AG09309 (cell line): ENCODE measurements at regions not wholly inside any gene's neighbourhood (a gene's known extent, or its start where the extent isn't known, plus 50 kb on each side); places are given as distances from the start of the nearest gene placed in this dataset.

Experiments used
- DNase-seq: peaks from one replicate; pipeline ENCODE4 v3.0.0-alpha.2; 2010; ENCODE audit warnings: low read depth
- H3K4me3 ChIP-seq: 2 replicates; pipeline ENCODE4 v1.5.1; 2011; ENCODE audit warnings: mild to moderate bottlenecking, low read depth, low read length, moderate library complexity; ENCODE audit not compliant: control insufficient read depth
- TF ChIP-seq, protein P1 (sequence below): IDR thresholded peaks from 2 replicates; pipeline ENCODE4 v1.5.1; 2011; ENCODE audit warnings: mild to moderate bottlenecking, low read depth, low read length, inconsistent platforms; ENCODE audit not compliant: insufficient read depth, control insufficient read depth; ENCODE audit errors: missing control alignments

GRCh38 chr14:28536889-28537288 is 229.7 kb upstream of the FOXG1 start:
- H3K4me3 ChIP-seq, result no peak overlapping the region
- TF ChIP-seq, protein P1, sequence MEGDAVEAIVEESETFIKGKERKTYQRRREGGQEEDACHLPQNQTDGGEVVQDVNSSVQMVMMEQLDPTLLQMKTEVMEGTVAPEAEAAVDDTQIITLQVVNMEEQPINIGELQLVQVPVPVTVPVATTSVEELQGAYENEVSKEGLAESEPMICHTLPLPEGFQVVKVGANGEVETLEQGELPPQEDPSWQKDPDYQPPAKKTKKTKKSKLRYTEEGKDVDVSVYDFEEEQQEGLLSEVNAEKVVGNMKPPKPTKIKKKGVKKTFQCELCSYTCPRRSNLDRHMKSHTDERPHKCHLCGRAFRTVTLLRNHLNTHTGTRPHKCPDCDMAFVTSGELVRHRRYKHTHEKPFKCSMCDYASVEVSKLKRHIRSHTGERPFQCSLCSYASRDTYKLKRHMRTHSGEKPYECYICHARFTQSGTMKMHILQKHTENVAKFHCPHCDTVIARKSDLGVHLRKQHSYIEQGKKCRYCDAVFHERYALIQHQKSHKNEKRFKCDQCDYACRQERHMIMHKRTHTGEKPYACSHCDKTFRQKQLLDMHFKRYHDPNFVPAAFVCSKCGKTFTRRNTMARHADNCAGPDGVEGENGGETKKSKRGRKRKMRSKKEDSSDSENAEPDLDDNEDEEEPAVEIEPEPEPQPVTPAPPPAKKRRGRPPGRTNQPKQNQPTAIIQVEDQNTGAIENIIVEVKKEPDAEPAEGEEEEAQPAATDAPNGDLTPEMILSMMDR, result no peak

DNA sequence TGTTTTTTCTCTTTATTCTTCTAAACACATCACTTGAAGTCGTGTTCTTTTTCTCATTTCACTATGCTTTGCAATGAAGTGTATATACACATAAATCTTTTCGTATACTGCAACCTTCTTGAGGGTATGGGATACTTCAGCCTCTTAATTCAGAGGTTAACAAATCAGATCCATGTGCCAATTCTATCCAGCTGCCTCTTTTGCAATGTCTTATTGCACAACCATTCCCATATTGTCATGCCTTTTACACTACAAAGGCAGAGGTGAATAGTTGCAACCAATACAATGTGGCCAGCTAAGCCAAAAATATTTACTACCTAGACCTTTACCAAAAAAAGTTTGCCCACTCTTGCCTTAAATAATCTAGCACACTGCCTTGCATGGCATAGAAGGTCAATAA is 224.5 kb upstream of the FOXG1 start:
- no peak overlapping the region for H3K4me3 ChIP-seq
- TF ChIP-seq, protein P1, result no peak
- DNase-seq, result no peak

More at GRCh38 chr14:28536889-28537288, 229.7 kb upstream of the FOXG1 start:
- DNase-seq, result no peak

DNA sequence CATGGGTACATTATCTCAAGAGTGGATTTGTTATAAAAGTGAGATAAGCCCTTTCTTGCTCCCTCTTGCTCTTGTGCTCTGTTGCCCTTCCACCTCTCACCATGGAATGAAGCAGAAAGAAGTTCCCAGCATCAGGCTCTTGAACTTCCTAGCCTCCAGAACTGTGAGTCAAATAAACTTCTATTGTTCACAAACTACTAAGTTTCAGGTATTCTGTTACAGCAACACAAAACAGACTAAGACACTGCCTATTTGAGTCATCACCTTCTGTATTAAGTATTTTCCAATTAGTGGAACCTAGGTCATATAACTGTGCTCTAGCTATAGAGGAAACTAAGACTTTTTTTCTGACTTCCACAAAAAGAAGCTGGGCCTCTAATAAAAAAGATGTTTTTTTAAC is 201.2 kb upstream of the FOXG1 start:
- TF ChIP-seq, protein P1, result no peak
- no peak for DNase-seq
- H3K4me3 ChIP-seq, result no peak overlapping the region

- H3K4me3 ChIP-seq, result no peak overlapping the region
- DNase-seq, result no peak
- TF ChIP-seq, protein P1, result no peak
Measured at GRCh38 chr14:28570391-28570790, 196.2 kb upstream of the FOXG1 start.

DNA sequence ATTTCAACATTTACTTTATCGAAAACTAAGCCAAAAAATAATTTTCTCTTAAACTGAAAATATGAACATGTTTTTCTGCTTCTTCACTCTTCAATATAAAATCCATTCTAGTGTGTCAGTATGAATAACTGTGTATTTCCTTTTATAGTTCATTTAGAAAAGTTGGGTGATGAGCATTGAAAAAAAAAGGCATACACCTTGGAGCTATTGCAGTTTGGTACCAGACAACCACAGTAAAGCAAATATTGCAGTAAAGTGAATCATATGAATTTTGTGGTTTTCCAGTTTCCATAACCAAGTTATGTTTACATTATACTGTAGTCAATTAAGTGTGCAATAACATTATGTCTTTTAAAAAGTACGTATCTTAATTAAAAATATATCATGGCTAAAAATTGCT is 195.0 kb upstream of the FOXG1 start:
- H3K4me3 ChIP-seq, result no peak overlapping the region
- DNase-seq, result no peak
- TF ChIP-seq, protein P1, result no peak

DNA sequence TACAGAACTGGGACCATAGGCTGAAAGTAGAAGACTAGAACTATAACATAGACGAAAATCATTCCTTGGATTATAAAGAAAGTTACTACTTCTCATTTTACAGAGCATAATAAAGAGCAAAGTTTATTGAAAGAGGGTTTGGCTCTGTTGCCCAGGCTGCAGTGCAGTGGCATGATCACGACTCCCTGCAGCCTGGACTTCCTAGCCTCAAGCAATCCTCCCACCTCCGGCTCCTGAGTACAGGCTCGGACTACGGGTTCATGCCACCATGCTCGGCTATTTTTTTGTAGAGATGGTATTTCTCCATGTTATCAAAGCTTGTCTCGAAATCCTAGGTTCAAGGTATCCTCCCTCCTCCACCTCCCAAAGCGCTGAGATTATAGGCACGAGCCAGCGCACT is 190.1 kb upstream of the FOXG1 start:
- no peak for DNase-seq
- H3K4me3 ChIP-seq, result no peak overlapping the region
- TF ChIP-seq, protein P1, result no peak

GRCh38 chr14:28577187-28577586 is 189.4 kb upstream of the FOXG1 start:
- TF ChIP-seq, protein P1, result no peak
- DNase-seq, result no peak
- no peak overlapping the region for H3K4me3 ChIP-seq
